ENCODE measurements at regions not wholly inside any gene's neighbourhood (a gene's known extent, or its start where the extent isn't known, plus 50 kb on each side); places are given as distances from the start of the nearest gene placed in this dataset.

DNA sequence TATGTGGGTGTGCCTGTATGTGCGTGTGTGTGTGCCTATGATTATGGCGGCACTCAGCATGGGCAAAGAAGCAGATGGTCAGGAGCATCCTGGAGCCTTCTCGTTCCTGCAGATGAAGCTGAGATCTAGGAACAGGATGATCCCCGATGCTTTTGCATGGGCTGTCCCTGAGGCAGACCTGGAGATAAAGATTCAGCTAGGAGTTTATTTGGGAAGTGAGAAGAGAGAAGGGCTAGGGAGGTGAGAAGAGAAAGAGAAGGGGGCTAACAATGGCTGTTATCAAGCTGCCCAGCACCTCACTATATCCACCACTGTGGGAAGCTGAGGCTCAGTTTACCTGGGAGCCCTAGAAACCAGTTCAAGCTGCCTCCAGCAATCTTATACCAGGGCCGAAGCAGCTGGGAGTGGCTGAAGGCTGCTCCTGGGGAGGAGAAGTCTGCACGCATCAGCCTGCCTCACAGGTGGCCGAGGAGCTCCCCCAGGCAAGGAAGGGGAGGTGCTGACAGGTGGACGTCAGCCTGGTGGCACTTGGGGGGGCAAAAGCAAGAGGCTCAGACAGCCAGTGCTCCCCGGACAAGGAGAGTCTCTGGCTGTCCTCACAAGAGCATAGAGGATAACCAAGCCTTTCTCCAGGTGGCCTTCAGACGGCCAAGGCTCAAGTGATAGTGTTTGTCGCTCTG lies 94.0 kb upstream of the IQSEC1 start:
- TF ChIP-seq CTCF (IDR thresholded peaks at IDR 0.05) (no peak), EP300 (IDR thresholded peaks at IDR 0.05) (no peak), POLR2A (IDR thresholded peaks at IDR 0.05) (no peak), POLR2AphosphoS5 (IDR thresholded peaks at IDR 0.05) (no peak)

Measured in gastroesophageal sphincter (tissue), 3 donors.